ENCODE measurements at regions not wholly inside any gene's neighbourhood (a gene's known extent, or its start where the extent isn't known, plus 50 kb on each side); places are given as distances from the start of the nearest gene placed in this dataset.
"Not testable (repeated sequence)": the region's sequence is repeated elsewhere in the genome, so short reads cannot be mapped to it uniquely, and the experiment has no call there.

DNA sequence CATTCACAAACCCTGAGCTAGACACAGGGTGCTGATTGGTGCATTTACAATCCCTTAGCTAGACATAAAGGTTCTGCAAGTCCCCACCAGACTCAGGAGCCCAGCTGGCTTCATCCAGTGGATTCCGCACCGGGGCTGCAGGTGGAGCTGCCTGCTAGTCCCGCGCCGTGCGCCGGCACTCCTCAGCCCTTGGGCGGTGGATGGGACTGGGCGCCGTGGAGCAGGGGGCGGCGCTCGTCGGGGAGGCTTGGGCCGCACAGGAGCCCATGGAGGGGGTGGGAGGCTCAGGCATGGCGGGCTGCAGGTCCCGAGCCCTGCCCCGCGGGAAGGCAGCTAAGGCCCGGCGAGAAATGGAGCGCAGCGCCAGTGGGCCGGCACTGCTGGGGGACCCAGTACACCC lies 725.7 kb downstream of the TBC1D22A start:
- H3K4me3 Mint-ChIP-seq; H3K36me3 Mint-ChIP-seq; H3K4me1 Mint-ChIP-seq; H3K27me3 Mint-ChIP-seq; DNase-seq (ENCODE audit: low spot score in 2 of 2); ATAC-seq (ENCODE audit: low read depth); H3K27ac Mint-ChIP-seq; H3K9me3 Mint-ChIP-seq: not testable (repeated sequence)

DNA sequence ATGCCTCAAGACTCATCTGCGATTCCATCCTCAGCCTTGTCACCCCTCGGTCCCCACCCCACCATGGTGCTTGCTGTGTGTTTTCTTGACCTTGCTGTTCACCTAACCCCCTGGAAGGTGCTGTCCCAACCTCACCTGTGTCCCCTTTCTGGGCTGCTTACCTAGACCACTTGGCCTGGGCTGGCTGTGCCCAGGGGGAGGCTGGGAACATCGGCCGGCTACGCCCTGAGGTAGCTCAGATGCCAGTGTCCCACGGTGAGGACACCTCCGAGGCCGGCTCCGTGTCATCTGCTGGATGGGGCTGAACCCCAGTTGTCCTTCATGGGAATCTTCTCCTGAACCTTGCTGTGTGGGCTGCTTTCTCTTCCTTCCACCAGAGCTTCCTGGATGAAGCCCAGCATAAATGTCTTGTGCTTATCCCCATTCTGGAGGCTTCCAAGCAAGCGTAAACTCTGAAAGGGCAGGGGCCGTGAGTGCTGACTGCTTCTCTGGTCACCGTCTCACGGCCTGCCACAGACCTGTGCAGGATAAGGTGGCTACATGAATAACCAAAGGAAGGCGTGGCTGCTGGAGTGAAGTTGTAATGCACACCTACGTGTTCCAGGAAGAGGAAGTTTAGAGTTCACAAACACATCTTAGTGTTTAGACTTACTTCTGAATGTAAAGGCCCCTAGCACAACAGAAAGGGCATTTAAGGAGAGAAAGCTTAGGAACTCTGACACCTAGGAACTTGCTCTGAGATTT lies 724.3 kb downstream of the TBC1D22A start:
- Mint-ChIP-seq H3K4me3 (no peak overlapping the region), H3K4me1 (no peaks in the 10 kb centered on the region), H3K27ac (no peak overlapping the region), H3K27me3 (peaks cover 3% of the 10 kb centered on the region), H3K36me3 (no peaks in the 10 kb centered on the region), H3K9me3 (peaks cover 2% of the 10 kb centered on the region)
- no peak for DNase-seq (ENCODE audit: low spot score in 2 of 2)
- ATAC-seq (ENCODE audit: low read depth) = no peak

DNA sequence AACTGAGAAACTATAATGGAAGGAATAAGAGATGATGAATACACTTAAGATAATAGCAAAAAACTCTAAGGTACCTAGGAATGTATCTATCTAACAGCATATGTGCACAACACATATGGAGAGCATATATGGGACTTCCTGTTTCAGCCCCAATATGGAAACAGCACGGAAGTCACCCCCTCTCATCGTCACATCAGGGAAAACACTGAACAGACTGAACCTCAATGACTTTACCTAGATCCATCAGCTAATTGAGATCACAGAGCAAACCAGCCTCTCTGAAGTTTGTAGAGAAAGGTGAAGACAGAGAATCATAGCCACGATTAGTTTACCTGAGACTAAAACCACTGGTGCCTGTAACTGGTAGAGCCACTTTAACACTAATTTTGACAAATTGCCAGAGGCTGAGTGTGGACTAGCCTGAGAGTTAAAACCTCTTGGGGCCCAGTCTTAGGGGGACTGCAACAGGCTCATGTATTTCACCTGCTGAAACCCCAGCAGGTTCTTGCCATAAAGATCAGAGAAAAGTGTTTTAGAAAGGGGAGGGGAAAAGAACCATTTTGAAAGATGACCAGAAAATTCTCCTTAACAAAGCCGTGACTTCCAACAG lies 722.6 kb downstream of the TBC1D22A start:
- ATAC-seq (ENCODE audit: low read depth) = no peak
- no peak overlapping the region for H3K4me3 Mint-ChIP-seq

DNA sequence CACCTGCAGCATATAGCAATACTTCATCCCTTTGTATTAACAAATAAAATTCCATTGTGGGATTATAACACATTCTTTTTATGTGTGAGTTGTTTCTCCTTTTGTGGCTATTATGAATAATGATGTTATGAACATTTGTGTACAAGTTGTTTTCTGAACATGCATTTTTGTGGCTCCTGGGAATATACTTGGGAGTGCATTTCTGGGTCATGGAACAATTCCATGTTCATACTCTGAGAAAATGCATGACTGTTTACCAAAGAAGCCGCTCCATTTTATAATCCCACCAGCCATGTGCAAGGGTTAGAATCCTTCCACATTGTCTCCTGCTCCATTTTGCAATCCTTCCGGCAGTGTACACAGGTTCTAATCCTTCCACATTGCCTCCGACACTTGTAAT lies 713.8 kb downstream of the TBC1D22A start:
- H3K4me1 Mint-ChIP-seq = peaks cover 9% of the 10 kb centered on the region
- no peak overlapping the region for H3K4me3 Mint-ChIP-seq
- DNase-seq (ENCODE audit: low spot score in 2 of 2) = no peak
- no peak for ATAC-seq (ENCODE audit: low read depth)
- no peaks in the 10 kb centered on the region for H3K9me3 Mint-ChIP-seq
- H3K36me3 Mint-ChIP-seq = no peaks in the 10 kb centered on the region
- peaks cover 2% of the 10 kb centered on the region for H3K27me3 Mint-ChIP-seq
- H3K27ac Mint-ChIP-seq = no peak overlapping the region

More for the DNA sequence above, 722.6 kb downstream of the TBC1D22A start:
- H3K9me3 Mint-ChIP-seq = peaks cover 2% of the 10 kb centered on the region
- H3K4me1 Mint-ChIP-seq = no peaks in the 10 kb centered on the region
- no peak for DNase-seq (ENCODE audit: low spot score in 2 of 2)
- H3K27ac Mint-ChIP-seq = no peak overlapping the region
- H3K27me3 Mint-ChIP-seq = peaks cover 3% of the 10 kb centered on the region
- H3K36me3 Mint-ChIP-seq = no peaks in the 10 kb centered on the region

DNA sequence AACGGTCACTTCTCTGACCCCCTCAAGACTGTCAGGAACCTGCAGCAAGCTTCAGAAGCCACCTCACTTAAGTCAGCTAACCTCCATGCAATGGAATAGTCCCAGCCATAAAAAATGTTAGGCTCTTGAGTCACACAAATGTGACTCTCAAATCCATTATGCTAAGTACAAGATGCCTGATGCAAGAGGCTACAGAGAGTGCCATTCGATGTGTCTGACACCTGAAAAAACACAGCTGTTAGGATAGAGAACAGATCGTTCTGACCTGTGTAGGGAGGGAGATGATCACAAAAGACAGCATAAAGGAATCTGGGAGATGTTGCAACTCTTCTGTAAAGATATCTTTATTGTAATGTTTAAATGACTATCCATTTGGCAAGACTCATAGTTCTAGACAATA lies 712.4 kb downstream of the TBC1D22A start:
- DNase-seq (ENCODE audit: low spot score in 2 of 2) = no peak
- Mint-ChIP-seq H3K4me3 (no peak overlapping the region), H3K9me3 (no peaks in the 10 kb centered on the region), H3K36me3 (no peaks in the 10 kb centered on the region), H3K27ac (no peak overlapping the region), H3K4me1 (peaks cover 9% of the 10 kb centered on the region), H3K27me3 (peaks cover 2% of the 10 kb centered on the region)
- no peak for ATAC-seq (ENCODE audit: low read depth)

- Mint-ChIP-seq H3K27ac (no peak overlapping the region), H3K4me3 (no peak overlapping the region), H3K27me3 (peaks cover 2% of the 10 kb centered on the region), H3K4me1 (peaks cover 9% of the 10 kb centered on the region), H3K9me3 (no peaks in the 10 kb centered on the region), H3K36me3 (no peaks in the 10 kb centered on the region)
- ATAC-seq (ENCODE audit: low read depth) = no peak
- DNase-seq (ENCODE audit: low spot score in 2 of 2) = no peak
Measured at GRCh38 chr22:47474464-47474863, 712.0 kb downstream of the TBC1D22A start.

DNA sequence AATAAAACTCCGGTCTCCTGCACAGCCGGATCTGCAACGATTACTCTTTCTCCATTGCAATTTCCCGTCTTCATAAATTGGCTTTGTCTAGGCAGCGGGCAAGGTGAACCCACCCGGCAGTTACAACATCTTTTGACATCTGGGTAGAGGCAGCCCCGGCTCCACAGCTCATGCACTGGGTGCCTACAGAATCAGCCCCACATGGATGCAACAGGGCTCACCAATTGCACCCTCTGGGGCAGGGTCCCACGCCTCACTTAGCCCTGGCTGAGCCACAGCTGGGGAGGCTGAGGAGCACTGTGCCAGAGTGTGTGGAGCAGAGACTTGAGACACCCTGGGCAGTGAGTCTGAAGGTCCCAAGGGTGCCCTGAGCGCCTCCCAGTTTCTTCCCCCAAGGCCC lies 710.2 kb downstream of the TBC1D22A start:
- peaks cover 2% of the 10 kb centered on the region for H3K9me3 Mint-ChIP-seq
- no peaks in the 10 kb centered on the region for H3K36me3 Mint-ChIP-seq
- peaks cover 2% of the 10 kb centered on the region for H3K27me3 Mint-ChIP-seq
- no peak for DNase-seq (ENCODE audit: low spot score in 2 of 2)
- ATAC-seq (ENCODE audit: low read depth) = no peak
- no peak overlapping the region for H3K27ac Mint-ChIP-seq
- H3K4me1 Mint-ChIP-seq = peaks cover 9% of the 10 kb centered on the region
- H3K4me3 Mint-ChIP-seq = no peak overlapping the region

GRCh38 chr22:47471406-47471805 lies 709.0 kb downstream of the TBC1D22A start:
- Mint-ChIP-seq H3K4me1 (peaks cover 9% of the 10 kb centered on the region), H3K27me3 (peaks cover 4% of the 10 kb centered on the region), H3K36me3 (peaks cover 2% of the 10 kb centered on the region), H3K27ac (no peak overlapping the region), H3K4me3 (no peak overlapping the region), H3K9me3 (peaks cover 6% of the 10 kb centered on the region)
- ATAC-seq (ENCODE audit: low read depth) (no peak), DNase-seq (ENCODE audit: low spot score in 2 of 2) (no peak)

- no peaks in the 10 kb centered on the region for H3K4me1 Mint-ChIP-seq
- H3K27me3 Mint-ChIP-seq = peaks cover 7% of the 10 kb centered on the region
- H3K9me3 Mint-ChIP-seq = peaks cover 8% of the 10 kb centered on the region
- peaks cover 3% of the 10 kb centered on the region for H3K36me3 Mint-ChIP-seq
- DNase-seq (ENCODE audit: low spot score in 2 of 2) (no peak), ATAC-seq (ENCODE audit: low read depth) (no peak)
- H3K27ac Mint-ChIP-seq = no peak overlapping the region
- no peak overlapping the region for H3K4me3 Mint-ChIP-seq
Measured at GRCh38 chr22:47465809-47466208, 703.4 kb downstream of the TBC1D22A start.

DNA sequence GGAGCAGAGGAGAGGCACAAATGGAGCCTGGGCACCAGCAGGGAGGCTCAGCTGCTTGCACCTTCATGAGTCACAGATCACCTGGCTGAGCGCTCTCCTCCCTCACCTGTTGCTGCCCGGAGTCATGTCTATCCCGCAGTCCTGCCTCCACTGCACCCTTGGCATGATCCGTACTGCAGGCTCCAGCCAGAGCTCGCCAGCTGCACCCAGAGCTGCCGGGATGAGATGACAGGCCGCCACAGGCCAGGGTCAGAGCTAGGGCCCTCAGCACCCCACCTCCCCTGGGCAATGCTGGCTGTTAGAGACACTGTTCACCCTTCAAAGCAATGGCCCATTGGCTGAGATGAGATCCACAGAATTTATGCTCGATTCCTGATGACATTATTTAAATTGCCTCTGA lies 702.8 kb downstream of the TBC1D22A start:
- DNase-seq (ENCODE audit: low spot score in 2 of 2) (no peak), ATAC-seq (ENCODE audit: low read depth) (no peak)
- peaks cover 8% of the 10 kb centered on the region for H3K9me3 Mint-ChIP-seq
- H3K27ac Mint-ChIP-seq = no peak overlapping the region
- peaks cover 3% of the 10 kb centered on the region for H3K36me3 Mint-ChIP-seq
- no peak overlapping the region for H3K4me3 Mint-ChIP-seq
- H3K4me1 Mint-ChIP-seq = no peaks in the 10 kb centered on the region
- peaks cover 8% of the 10 kb centered on the region for H3K27me3 Mint-ChIP-seq

- DNase-seq (ENCODE audit: low spot score in 2 of 2) (no peak), ATAC-seq (ENCODE audit: low read depth) (no peak)
- H3K27me3 Mint-ChIP-seq = peaks cover 7% of the 10 kb centered on the region
- H3K36me3 Mint-ChIP-seq = peaks cover 3% of the 10 kb centered on the region
- H3K27ac Mint-ChIP-seq = no peak overlapping the region
- H3K9me3 Mint-ChIP-seq = peaks cover 7% of the 10 kb centered on the region
- H3K4me1 Mint-ChIP-seq = no peaks in the 10 kb centered on the region
- H3K4me3 Mint-ChIP-seq = no peak overlapping the region
Measured at GRCh38 chr22:47463220-47463619, 700.8 kb downstream of the TBC1D22A start.

GRCh38 chr22:47460861-47461260 lies 698.4 kb downstream of the TBC1D22A start:
- H3K36me3 Mint-ChIP-seq = no peaks in the 10 kb centered on the region
- no peak overlapping the region for H3K27ac Mint-ChIP-seq
- H3K4me1 Mint-ChIP-seq = no peaks in the 10 kb centered on the region
- no peaks in the 10 kb centered on the region for H3K9me3 Mint-ChIP-seq
- ATAC-seq (ENCODE audit: low read depth) = no peak
- no peak for DNase-seq (ENCODE audit: low spot score in 2 of 2)
- H3K4me3 Mint-ChIP-seq = no peak overlapping the region
- peaks cover 3% of the 10 kb centered on the region for H3K27me3 Mint-ChIP-seq

- ATAC-seq (ENCODE audit: low read depth) (no peak), DNase-seq (ENCODE audit: low spot score in 2 of 2) (no peak)
- no peaks in the 10 kb centered on the region for H3K36me3 Mint-ChIP-seq
- peaks cover 1% of the 10 kb centered on the region for H3K9me3 Mint-ChIP-seq
- peaks cover 3% of the 10 kb centered on the region for H3K27me3 Mint-ChIP-seq
- H3K4me1 Mint-ChIP-seq = no peaks in the 10 kb centered on the region
- H3K27ac Mint-ChIP-seq = no peak overlapping the region
- no peak overlapping the region for H3K4me3 Mint-ChIP-seq
Measured at GRCh38 chr22:47460176-47460575, 697.7 kb downstream of the TBC1D22A start.

DNA sequence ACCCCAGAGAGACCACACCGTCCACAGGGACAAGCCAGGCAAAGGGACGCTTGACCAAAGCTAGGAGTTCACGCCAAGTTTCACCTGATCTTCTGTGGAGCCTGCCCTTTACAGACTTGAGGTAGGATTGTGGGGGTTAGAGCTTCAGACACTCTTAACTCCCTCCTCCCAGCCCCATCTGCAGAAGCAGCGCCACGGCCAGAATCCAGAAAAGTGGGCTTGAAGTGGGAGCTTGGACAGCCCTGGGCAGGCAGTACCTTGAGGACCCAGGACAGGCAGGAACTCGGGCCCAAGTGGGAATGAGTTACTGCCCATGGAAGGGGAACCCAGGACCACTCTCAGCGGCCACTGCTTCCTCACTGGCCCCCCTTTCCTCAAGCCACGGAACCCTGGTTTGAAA lies 695.9 kb downstream of the TBC1D22A start:
- ATAC-seq (ENCODE audit: low read depth) (no peak), DNase-seq (ENCODE audit: low spot score in 2 of 2) (no peak)
- H3K4me1 Mint-ChIP-seq = no peaks in the 10 kb centered on the region
- peaks cover 3% of the 10 kb centered on the region for H3K27me3 Mint-ChIP-seq
- no peak overlapping the region for H3K4me3 Mint-ChIP-seq
- no peak overlapping the region for H3K27ac Mint-ChIP-seq
- H3K9me3 Mint-ChIP-seq = peaks cover 9% of the 10 kb centered on the region
- H3K36me3 Mint-ChIP-seq = no peaks in the 10 kb centered on the region
